Stimulated activated CD4-positive, alpha-beta T cell treated with anti-CD3 and anti-CD28 coated beads, Interleukin-12 subunit alpha, Interleukin-12 subunit beta, amount 100 ng/mL, for 24 hours (primary cell): ENCODE measurements at regions not wholly inside any gene's neighbourhood (a gene's known extent, or its start where the extent isn't known, plus 50 kb on each side); places are given as distances from the start of the nearest gene placed in this dataset.
"Not testable (repeated sequence)": the region's sequence is repeated elsewhere in the genome, so short reads cannot be mapped to it uniquely, and the experiment has no call there.

Source experiments
- DNase-seq, 2 experiments: peaks; one replicate each; pipeline ENCODE4 v3.0.0-alpha.2; 2020; ENCODE audit warnings: low read depth in 2 of 2

- no peak for DNase-seq
Observed at GRCh38 chr9:79073201-79073600, 498.6 kb upstream of the TLE4 start.

- no peak for DNase-seq
Observed at GRCh38 chr9:79080536-79080935, 491.2 kb upstream of the TLE4 start.

GRCh38 chr9:79083621-79084020 lies 488.1 kb upstream of the TLE4 start:
- no peak for DNase-seq

GRCh38 chr9:79087133-79087532 lies 484.6 kb upstream of the TLE4 start:
- DNase-seq: no peak

GRCh38 chr9:79089054-79089560 lies 482.7 kb upstream of the TLE4 start:
- DNase-seq: no peak

- not testable (repeated sequence) for DNase-seq
Observed at GRCh38 chr9:79089851-79090250, 481.9 kb upstream of the TLE4 start.

GRCh38 chr9:79103257-79103656 lies 468.5 kb upstream of the TLE4 start:
- not testable (repeated sequence) for DNase-seq

- DNase-seq: no peak
Observed at GRCh38 chr9:79104216-79104615, 467.5 kb upstream of the TLE4 start.

- no peak for DNase-seq
Observed at GRCh38 chr9:79104951-79105350, 466.8 kb upstream of the TLE4 start.

GRCh38 chr9:79107911-79108676 lies 463.7 kb upstream of the TLE4 start:
- DNase-seq: no peak

- DNase-seq: no peak
Observed at GRCh38 chr9:79111653-79112052, 460.1 kb upstream of the TLE4 start.

- DNase-seq: no peak
Observed at GRCh38 chr9:79115176-79115575, 456.6 kb upstream of the TLE4 start.

GRCh38 chr9:79116041-79116440 lies 455.7 kb upstream of the TLE4 start:
- no peak for DNase-seq

GRCh38 chr9:79116709-79117108 lies 455.1 kb upstream of the TLE4 start:
- DNase-seq: no peak

- no peak for DNase-seq
Observed at GRCh38 chr9:79120533-79120932, 451.2 kb upstream of the TLE4 start.

GRCh38 chr9:79120941-79121340 lies 450.8 kb upstream of the TLE4 start:
- no peak for DNase-seq

- no peak for DNase-seq
Observed at GRCh38 chr9:79123415-79123814, 448.4 kb upstream of the TLE4 start.

- no peak for DNase-seq
Observed at GRCh38 chr9:79127661-79128060, 444.1 kb upstream of the TLE4 start.

GRCh38 chr9:79129865-79130480 lies 441.8 kb upstream of the TLE4 start:
- peak in 1 of 2 experiments; percentile 3 for DNase-seq

- DNase-seq: no peak
Observed at GRCh38 chr9:79131246-79131774, 440.5 kb upstream of the TLE4 start.

- DNase-seq: no peak
Observed at GRCh38 chr9:79131824-79132377, 439.9 kb upstream of the TLE4 start.

GRCh38 chr9:79134654-79135053 lies 437.1 kb upstream of the TLE4 start:
- DNase-seq: no peak
